ENCODE measurements at regions not wholly inside any gene's neighbourhood (a gene's known extent, or its start where the extent isn't known, plus 50 kb on each side); places are given as distances from the start of the nearest gene placed in this dataset.

DNA sequence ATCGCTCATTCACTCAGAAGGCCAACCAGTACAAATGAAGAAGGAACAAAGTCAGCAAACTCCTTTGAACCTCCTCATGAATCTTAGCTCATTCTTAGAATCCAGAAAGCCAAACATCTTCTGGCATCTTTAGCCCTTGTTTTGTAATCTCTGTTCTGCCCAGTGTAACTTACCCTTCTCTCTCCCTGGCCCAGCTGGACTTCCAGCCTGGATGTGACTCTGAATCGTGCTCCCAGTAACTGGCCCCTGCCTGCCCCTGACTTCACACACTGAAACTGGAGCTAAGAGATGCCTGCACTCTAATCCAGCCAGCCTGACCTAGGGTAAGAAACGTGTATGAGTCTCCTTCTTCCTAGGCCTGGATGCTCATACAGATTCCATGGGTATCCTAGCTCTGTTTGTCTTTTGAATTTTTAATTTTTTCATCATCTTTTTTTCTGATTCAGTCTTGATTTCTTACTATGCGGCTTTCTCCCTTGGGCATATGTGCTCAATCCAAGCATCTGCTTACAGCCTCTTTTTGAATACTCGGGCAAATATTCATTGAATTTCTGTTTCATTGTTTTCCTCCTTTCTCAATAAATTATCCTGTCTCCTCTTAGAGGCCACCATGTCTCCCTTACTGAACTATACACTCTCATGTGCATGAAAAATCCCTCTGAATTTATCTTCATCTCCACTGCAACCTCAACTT is 845.6 kb upstream of the AUTS2 start:
- Histone ChIP-seq H3K27me3 (no peaks in the 10 kb centered on the region), H3K4me1 (no peaks in the 10 kb centered on the region), H3K9ac (ENCODE audit: low read depth in 2 of 2, low read length in 2 of 2) (no peak overlapping the region), H3K27ac (no peak overlapping the region), H3K36me3 (no peaks in the 10 kb centered on the region), H3K4me3 (no peak overlapping the region), H3K9me3 (no peaks in the 10 kb centered on the region)
- intact Hi-C loops (cut with DNase I), result no loop called here
- no peak for DNase-seq
- TF ChIP-seq, protein P1, sequence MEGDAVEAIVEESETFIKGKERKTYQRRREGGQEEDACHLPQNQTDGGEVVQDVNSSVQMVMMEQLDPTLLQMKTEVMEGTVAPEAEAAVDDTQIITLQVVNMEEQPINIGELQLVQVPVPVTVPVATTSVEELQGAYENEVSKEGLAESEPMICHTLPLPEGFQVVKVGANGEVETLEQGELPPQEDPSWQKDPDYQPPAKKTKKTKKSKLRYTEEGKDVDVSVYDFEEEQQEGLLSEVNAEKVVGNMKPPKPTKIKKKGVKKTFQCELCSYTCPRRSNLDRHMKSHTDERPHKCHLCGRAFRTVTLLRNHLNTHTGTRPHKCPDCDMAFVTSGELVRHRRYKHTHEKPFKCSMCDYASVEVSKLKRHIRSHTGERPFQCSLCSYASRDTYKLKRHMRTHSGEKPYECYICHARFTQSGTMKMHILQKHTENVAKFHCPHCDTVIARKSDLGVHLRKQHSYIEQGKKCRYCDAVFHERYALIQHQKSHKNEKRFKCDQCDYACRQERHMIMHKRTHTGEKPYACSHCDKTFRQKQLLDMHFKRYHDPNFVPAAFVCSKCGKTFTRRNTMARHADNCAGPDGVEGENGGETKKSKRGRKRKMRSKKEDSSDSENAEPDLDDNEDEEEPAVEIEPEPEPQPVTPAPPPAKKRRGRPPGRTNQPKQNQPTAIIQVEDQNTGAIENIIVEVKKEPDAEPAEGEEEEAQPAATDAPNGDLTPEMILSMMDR (IDR thresholded peaks at IDR 0.05), result no peak

DNA sequence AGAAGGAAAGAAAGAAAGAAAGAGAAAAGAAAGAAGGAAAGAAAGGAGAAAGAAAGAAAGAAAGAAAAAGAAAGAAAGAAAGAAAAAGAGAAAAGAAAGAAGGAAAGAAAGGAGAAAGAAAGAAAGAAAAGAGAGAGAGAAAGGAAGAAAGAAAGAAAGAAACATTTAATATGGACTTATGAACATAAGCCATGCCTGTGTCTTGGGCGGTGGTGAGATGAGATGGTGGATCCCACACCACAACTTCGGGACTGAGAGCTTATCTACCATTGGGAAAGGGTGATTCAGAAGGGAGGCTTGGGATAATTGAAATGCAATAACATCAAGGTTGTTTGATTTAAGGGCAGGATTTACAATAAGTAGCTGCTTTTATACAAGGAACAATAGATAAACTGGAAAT is 843.9 kb upstream of the AUTS2 start:
- TF ChIP-seq, protein P1 (IDR thresholded peaks at IDR 0.05), result no peak
- no peak overlapping the region for H3K9ac ChIP-seq (ENCODE audit: low read depth in 2 of 2, low read length in 2 of 2)
- H3K36me3 ChIP-seq, result no peaks in the 10 kb centered on the region
- H3K27ac ChIP-seq, result no peak overlapping the region
- intact Hi-C loops (cut with DNase I), result no loop called here
- no peaks in the 10 kb centered on the region for H3K27me3 ChIP-seq
- no peak for DNase-seq
- H3K4me3 ChIP-seq, result no peak overlapping the region
- H3K9me3 ChIP-seq, result no peaks in the 10 kb centered on the region
- H3K4me1 ChIP-seq, result no peaks in the 10 kb centered on the region

DNA sequence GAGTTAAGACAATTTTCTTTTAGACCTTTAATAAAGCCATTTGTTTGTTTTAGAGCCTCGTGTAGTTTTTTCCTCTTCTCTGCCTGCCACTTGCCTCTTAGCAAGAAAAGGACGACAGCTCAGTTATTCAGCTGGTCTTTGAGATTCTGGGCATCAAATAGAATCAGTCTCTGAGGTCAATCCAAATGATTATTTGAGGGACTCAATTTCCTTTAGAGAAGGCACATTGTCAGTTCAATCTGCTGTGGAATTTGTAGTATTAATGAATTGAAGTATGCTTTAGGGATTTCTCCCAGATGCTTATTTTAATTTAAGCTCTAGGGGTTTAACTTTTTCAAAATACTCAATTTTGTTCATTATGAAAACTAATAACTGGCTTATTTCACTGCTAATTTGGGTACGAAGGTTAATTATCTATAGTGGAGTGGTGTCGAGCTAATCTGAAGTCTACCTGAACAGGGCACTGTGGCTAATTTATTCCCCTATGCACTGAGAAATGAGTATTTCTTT is 841.2 kb upstream of the AUTS2 start:
- Histone ChIP-seq H3K9me3 (no peaks in the 10 kb centered on the region), H3K27ac (no peak overlapping the region), H3K4me1 (no peaks in the 10 kb centered on the region), H3K36me3 (no peaks in the 10 kb centered on the region), H3K27me3 (no peaks in the 10 kb centered on the region), H3K9ac (ENCODE audit: low read depth in 2 of 2, low read length in 2 of 2) (no peak overlapping the region), H3K4me3 (no peak overlapping the region)
- TF ChIP-seq, protein P1 (IDR thresholded peaks at IDR 0.05), result no peak
- DNase-seq, result no peak
- intact Hi-C loops (cut with DNase I), result no loop called here

DNA sequence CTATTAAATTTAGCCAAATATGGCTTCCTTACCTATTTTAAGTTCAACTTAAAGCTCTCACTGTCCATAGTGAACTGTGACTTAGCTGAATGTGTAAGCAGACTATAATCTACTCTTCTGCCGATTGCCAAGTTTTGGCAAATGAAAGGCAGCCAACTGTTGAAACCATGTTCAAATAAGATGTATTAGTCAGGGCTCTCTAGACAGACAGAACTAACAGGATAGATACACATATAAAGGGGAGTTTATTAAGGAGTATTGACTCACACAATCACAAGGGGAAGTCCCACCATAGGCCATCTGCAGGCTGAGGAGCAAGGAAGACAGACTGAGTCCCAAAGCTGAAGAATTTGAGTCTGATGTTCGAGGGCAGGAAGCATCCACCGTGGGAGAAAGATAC is 837.7 kb upstream of the AUTS2 start:
- no peaks in the 10 kb centered on the region for H3K27me3 ChIP-seq
- H3K36me3 ChIP-seq, result no peaks in the 10 kb centered on the region
- H3K27ac ChIP-seq, result no peak overlapping the region
- TF ChIP-seq, protein P1 (IDR thresholded peaks at IDR 0.05), result no peak
- DNase-seq, result no peak
- H3K9me3 ChIP-seq, result no peaks in the 10 kb centered on the region
- H3K9ac ChIP-seq (ENCODE audit: low read depth in 2 of 2, low read length in 2 of 2), result no peak overlapping the region
- H3K4me3 ChIP-seq, result no peak overlapping the region
- intact Hi-C loops (cut with DNase I), result no loop called here
- no peaks in the 10 kb centered on the region for H3K4me1 ChIP-seq

DNA sequence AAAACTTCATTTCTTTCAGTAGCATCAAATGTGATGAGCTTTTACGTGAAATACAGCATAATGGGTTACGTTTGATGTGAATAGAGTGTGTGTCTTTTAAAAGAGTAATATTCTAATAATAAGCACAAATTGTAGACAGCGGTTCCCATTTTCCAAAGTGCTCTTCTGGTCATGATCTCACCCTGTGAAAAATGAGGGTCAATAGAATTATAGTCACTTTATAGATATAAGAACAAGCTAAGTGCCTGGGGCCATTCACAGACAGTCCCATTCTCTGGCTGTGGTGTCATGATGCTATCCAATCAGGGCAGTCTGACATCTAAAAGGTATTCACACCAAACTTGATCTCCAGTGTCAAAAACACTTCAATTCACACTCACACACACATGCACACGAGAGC is 830.8 kb upstream of the AUTS2 start:
- no peak overlapping the region for H3K9ac ChIP-seq (ENCODE audit: low read depth in 2 of 2, low read length in 2 of 2)
- no peak overlapping the region for H3K4me3 ChIP-seq
- no peak overlapping the region for H3K27ac ChIP-seq
- H3K4me1 ChIP-seq, result no peaks in the 10 kb centered on the region
- TF ChIP-seq, protein P1 (IDR thresholded peaks at IDR 0.05), result no peak
- intact Hi-C loops (cut with DNase I), result no loop called here
- DNase-seq, result no peak
- no peaks in the 10 kb centered on the region for H3K27me3 ChIP-seq
- no peaks in the 10 kb centered on the region for H3K9me3 ChIP-seq
- no peaks in the 10 kb centered on the region for H3K36me3 ChIP-seq

Data from colonic mucosa (tissue), 4 donors.